Natural killer cell treated with Interleukin-12 subunit alpha and Interleukin-12 subunit beta and Interleukin-15 and Interleukin-18, amount 100 ng/mL, for 72 hours (primary cell): ENCODE measurements at regions not wholly inside any gene's neighbourhood (a gene's known extent, or its start where the extent isn't known, plus 50 kb on each side); places are given as distances from the start of the nearest gene placed in this dataset.
"Not testable (repeated sequence)": the region's sequence is repeated elsewhere in the genome, so short reads cannot be mapped to it uniquely, and the experiment has no call there.

Experiments
- ATAC-seq, 2 donors: fragments of 150-1000 bp; cut with Tn5 transposase in 1 of 2; sonication (Bioruptor Pico), chemical (Tn5 transposase) in 1 of 2; 2 replicates each; pipeline ENCODE4 v1.10.0; 2021
- DNase-seq: peaks from one replicate; pipeline ENCODE4 v3.0.0; 2022; ENCODE audit warnings: low spot score
- H3K27ac Mint-ChIP-seq, 2 donors: 1 replicate in 1 of 2; 2 replicates in 1 of 2; pipeline ENCODE4 v1.8.0; 2022; ENCODE audit warnings: mixed read lengths in 2 of 2, mild to moderate bottlenecking in 1 of 2, moderate library complexity in 1 of 2
- H3K27me3 Mint-ChIP-seq, 2 donors: 1 replicate in 1 of 2; 2 replicates in 1 of 2; pipeline ENCODE4 v1.8.0; 2022; ENCODE audit warnings: mixed read lengths in 2 of 2
- H3K36me3 Mint-ChIP-seq: one replicate; pipeline ENCODE4 v1.8.0; 2022; ENCODE audit warnings: mixed read lengths
- H3K4me1 Mint-ChIP-seq, 2 donors: 1 replicate in 1 of 2; 2 replicates in 1 of 2; pipeline ENCODE4 v1.8.0; 2022; ENCODE audit warnings: low read depth in 2 of 2, mixed read lengths in 2 of 2, mild to moderate bottlenecking in 1 of 2
- H3K4me3 Mint-ChIP-seq: one replicate; pipeline ENCODE4 v1.8.0; 2022; ENCODE audit warnings: mixed read lengths
- H3K9me3 Mint-ChIP-seq: 2 replicates; pipeline ENCODE4 v1.8.0; 2022; ENCODE audit warnings: mixed read lengths

DNA sequence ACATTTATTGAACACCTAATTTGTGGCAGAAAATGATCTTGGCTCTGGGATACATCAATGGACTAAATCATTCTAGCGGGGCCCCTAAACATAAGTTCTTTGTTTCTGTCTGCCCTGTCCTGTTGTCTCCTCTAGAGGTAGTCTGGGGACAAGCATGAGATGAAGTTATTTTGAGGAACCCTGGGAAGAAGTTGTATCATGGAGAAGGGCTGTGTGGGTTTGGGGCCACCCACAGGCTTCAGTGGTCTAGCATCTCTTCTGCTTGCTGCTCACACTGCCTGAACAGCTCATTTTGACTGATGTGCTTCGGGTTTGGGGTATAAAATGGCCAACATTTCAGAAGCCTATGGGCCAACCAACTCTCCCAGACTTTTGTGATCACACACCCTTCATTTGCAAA lies 50.3 kb upstream of the OSBPL11 start:
- DNase-seq (no peak), ATAC-seq (no peak)
- Mint-ChIP-seq H3K36me3 (no peaks in the 10 kb centered on the region), H3K9me3 (no peaks in the 10 kb centered on the region), H3K27me3 (no peaks in the 10 kb centered on the region), H3K4me1 (no peaks in the 10 kb centered on the region), H3K27ac (no peak overlapping the region), H3K4me3 (no peak overlapping the region)

DNA sequence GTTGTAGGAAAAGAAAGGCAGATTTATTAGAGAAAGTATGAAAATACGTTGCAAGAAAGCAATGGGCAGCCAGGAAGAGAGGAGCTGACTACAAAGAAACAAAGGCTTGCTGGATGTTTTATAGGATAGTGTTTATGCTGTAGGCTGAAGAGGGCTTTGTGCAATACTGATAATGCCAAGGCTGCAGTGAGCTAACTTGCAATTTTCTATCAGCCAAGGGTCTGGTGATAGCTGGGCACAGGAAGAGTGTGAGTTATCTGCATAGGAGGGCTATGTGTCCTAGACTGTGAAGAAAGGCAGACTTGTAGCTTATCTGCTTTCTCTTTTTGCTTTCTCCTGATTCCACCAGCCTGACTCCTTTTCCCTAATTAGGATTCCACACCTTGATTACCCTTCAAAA lies 51.3 kb upstream of the OSBPL11 start:
- DNase-seq = no peak
- no peaks in the 10 kb centered on the region for H3K36me3 Mint-ChIP-seq
- H3K27me3 Mint-ChIP-seq = peaks cover 0 to 3% of the 10 kb centered on the region in 2 donors
- H3K27ac Mint-ChIP-seq = no peak overlapping the region
- H3K9me3 Mint-ChIP-seq = no peaks in the 10 kb centered on the region
- H3K4me3 Mint-ChIP-seq = no peak overlapping the region
- H3K4me1 Mint-ChIP-seq = no peaks in the 10 kb centered on the region
- ATAC-seq = no peak

DNA sequence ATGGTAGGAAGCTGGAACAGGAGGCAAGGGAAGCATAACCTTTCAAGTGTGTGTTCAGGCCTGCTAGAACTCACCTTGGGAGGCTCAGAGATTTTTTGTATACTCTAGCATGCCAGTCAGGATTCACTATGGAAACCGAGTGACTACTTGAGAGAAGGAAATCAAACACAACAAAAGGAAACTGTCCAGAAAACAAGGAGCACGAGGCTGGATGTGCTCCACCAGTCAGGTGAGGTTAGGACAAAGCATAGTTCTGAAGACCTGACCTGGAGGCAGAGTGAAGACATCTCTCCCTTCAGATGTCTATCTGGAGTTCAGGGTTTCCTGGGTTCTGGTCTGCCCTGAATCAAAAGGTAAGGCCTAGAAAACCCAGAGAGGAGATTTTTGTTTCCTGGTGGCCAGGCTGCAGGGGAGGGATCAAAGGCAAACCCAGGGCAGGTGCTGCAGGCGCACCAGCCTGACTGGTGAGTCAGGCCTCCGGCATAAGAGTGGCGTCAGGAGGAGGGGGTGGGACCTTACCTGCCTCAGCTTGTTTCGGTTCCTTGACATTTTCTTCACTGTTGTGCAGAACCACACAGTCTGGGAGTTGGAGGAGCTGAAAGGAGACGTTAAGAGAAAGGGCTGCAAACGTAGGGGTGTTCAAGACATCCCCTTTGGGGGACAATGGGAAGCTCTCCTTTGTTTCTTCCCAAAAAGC lies 52.2 kb upstream of the OSBPL11 start:
- no peak overlapping the region for H3K4me3 Mint-ChIP-seq
- H3K36me3 Mint-ChIP-seq = no peaks in the 10 kb centered on the region
- DNase-seq (no peak), ATAC-seq (peak; percentile 20 to 21)
- H3K4me1 Mint-ChIP-seq = no peaks in the 10 kb centered on the region
- H3K9me3 Mint-ChIP-seq = no peaks in the 10 kb centered on the region
- H3K27me3 Mint-ChIP-seq = peaks cover 0 to 3% of the 10 kb centered on the region in 2 donors
- no peak overlapping the region for H3K27ac Mint-ChIP-seq

DNA sequence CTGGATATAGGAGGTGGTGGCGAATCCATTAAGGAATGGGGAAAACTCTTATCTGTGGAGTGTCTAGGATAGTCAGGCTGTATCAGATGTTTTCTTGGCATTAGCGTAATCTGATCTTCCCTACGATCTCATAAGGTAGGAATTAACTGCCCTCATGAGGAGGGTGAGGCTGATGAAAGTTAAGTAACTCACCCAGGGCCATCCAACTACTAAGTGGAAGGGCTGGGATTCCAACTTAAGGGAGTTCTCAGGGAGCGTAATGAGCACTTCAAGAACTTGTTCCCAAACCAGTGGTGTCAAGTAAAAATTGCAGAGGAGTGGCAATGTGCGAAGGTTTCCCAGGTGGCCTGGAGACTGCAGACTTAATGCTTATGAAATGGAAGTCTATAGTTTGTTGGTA lies 55.9 kb upstream of the OSBPL11 start:
- no peaks in the 10 kb centered on the region for H3K9me3 Mint-ChIP-seq
- no peak for ATAC-seq
- H3K27ac Mint-ChIP-seq = no peak overlapping the region
- no peaks in the 10 kb centered on the region for H3K36me3 Mint-ChIP-seq
- no peak for DNase-seq
- H3K4me3 Mint-ChIP-seq = no peak overlapping the region
- peaks cover 0 to 3% of the 10 kb centered on the region in 2 donors for H3K27me3 Mint-ChIP-seq
- H3K4me1 Mint-ChIP-seq = no peaks in the 10 kb centered on the region

DNA sequence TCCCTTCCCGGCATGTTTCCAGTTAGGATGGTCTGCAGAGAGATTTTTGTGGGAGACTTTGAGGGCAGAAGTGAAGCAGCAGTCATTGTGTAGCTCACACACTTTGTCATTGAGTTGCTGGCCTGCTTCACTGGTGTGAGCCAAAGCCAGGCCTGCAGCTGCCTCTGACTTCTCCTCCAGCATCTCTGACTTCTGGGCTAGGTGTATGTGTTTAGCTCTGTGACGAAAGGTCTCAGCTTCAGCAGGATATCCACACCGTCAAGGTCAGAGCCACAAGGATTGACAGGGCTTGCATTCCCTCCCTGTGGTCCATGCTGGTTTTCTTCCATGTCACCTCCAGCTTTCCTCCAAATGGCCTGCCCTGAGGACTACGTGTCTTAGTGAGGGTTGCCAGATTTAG lies 57.1 kb upstream of the OSBPL11 start:
- Mint-ChIP-seq H3K4me1 (no peaks in the 10 kb centered on the region), H3K9me3 (no peaks in the 10 kb centered on the region), H3K36me3 (no peaks in the 10 kb centered on the region), H3K27me3 (peaks cover 0 to 3% of the 10 kb centered on the region in 2 donors), H3K27ac (no peak overlapping the region), H3K4me3 (no peak overlapping the region)
- ATAC-seq = no peak
- DNase-seq = no peak

DNA sequence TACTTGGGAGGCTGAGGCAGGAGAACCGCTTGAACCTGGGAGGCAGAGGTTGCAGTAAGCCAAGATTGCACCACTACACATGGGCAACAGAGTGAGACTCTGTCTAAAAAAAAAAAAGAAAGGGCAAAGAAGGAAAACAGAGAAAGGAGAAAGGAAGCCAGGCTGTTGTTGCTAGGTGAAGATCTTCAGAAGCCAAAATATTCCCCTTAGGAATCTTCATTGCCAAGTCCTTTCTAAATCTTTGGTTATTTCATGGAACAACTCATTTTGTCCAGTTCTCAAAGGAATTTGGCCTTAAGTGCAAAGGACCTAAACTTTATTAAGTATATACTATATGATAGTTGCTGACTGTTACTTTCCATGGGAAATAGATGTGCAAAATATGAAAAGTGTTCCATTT lies 59.2 kb upstream of the OSBPL11 start:
- no peak for ATAC-seq
- no peaks in the 10 kb centered on the region for H3K4me1 Mint-ChIP-seq

DNA sequence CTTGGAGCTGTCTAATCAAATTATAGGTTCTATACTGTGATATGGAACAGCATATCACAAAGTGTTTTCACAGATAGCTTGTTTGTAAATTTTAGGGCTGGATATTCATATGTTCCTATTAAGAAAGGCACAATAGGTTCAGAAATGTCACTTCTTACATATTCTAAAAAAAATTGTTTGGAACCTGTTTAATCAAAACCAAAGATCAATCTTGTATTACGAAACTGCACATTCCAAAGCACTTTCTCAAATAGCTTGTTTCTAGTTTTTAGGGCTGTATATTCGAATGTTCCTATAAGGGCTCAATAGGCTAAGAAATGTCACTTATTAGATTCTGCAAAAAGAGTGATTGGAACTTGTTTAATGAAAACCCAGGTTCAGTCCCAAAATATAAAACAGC lies 67.4 kb upstream of the OSBPL11 start:
- DNase-seq (no peak), ATAC-seq (no peak)
- Mint-ChIP-seq H3K27me3 (peaks cover 0 to 2% of the 10 kb centered on the region in 2 donors), H3K4me3 (no peak overlapping the region), H3K27ac (no peak overlapping the region), H3K9me3 (no peaks in the 10 kb centered on the region), H3K36me3 (no peaks in the 10 kb centered on the region), H3K4me1 (no peaks in the 10 kb centered on the region)

More for the DNA sequence above, 59.2 kb upstream of the OSBPL11 start:
- Mint-ChIP-seq H3K9me3 (no peaks in the 10 kb centered on the region), H3K4me3 (no peak overlapping the region), H3K27me3 (peaks cover 0 to 3% of the 10 kb centered on the region in 2 donors), H3K36me3 (no peaks in the 10 kb centered on the region), H3K27ac (no peak overlapping the region)
- DNase-seq = no peak

DNA sequence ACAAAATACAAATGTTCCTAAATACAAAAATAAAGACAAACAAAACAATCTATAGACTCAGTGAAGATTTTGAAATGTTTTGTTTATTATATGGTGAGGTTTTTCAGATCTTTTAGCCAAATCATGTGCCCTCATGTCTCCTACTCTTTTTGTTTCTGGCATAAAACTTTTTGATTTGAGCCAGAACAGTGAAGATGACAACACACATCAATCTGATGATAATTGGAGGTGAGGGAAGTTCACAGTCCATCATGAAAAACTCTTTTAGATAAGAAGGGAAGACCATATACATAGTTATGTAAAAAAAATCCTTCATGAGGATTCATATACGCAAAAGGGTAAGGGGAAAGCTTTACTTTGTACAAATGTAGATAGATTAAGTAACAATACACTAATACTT lies 75.1 kb upstream of the OSBPL11 start:
- Mint-ChIP-seq H3K27ac (no peak overlapping the region), H3K4me3 (no peak overlapping the region)

DNA sequence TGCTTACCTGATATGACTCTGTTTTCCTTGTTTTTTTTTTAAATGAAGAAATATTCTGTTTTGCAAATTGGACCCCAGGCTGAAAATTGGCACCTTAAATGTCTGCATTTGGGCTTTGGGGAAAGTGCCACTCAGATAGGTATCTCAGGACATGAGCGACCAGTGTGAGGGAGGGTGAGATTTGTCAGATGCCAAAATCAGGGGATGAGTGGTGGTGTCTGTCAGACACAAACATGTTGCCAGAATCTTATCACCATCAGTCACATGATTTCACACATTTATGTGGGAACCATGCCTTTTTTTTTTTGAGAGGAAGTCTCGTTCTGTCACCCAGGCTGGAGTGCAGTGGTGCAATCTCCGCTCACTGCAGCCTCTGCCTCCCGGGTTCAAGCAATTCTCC lies 75.6 kb upstream of the OSBPL11 start:
- ATAC-seq = peak; percentile 79 to 80
- no peak overlapping the region for H3K27ac Mint-ChIP-seq
- no peak for DNase-seq

More for the DNA sequence above, 75.1 kb upstream of the OSBPL11 start:
- Mint-ChIP-seq H3K27me3 (peaks cover 0 to 9% of the 10 kb centered on the region in 2 donors), H3K9me3 (no peaks in the 10 kb centered on the region), H3K4me1 (peaks cover 14 to 17% of the 10 kb centered on the region in 2 donors), H3K36me3 (no peaks in the 10 kb centered on the region)
- ATAC-seq (no peak), DNase-seq (no peak)

DNA sequence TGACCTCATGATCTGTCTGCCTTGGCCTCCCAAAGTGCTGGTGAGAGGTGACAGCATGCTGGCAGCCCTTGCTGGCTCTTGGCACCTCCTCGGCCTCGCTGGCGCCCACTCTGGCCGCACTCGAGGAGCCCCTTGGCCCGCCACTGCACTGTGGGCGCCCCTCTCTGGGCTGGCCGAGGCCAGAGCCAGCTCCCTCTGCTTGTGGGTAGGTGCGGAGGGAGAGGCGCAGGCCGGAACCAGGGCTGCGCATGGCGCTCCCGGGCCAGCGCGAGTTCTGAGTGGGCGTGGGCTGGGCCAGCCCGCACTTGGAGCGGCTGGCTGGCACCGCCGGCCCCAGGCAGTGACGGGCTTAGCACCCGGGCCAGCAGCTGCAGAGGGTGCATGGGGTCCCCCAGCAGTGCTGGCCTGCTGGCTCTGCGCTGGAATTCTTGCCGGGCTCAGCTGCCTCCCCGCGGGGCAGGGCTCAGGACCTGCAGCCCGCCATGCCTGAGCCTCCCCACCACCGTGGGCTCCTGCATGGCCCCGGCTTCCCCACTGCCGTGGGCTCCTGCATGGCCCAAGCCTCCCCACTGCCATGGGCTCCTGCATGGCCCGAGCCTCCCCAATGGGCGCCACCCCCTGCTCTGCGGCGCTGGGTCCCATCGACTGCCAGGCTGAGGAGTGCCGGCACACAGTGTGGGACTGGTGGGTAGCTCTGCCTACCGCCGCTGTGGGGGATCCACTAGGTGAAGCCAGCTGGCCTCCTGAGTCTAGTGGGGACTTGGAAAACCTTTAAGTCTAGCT lies 76.4 kb upstream of the OSBPL11 start:
- H3K4me3 Mint-ChIP-seq = no peak overlapping the region
- peaks cover 0 to 9% of the 10 kb centered on the region in 2 donors for H3K27me3 Mint-ChIP-seq
- H3K36me3 Mint-ChIP-seq = no peaks in the 10 kb centered on the region
- no peak overlapping the region for H3K27ac Mint-ChIP-seq
- ATAC-seq = no peak
- peaks cover 14 to 17% of the 10 kb centered on the region in 2 donors for H3K4me1 Mint-ChIP-seq
- no peaks in the 10 kb centered on the region for H3K9me3 Mint-ChIP-seq
- DNase-seq = no peak

More for the DNA sequence above, 75.6 kb upstream of the OSBPL11 start:
- peaks cover 14 to 17% of the 10 kb centered on the region in 2 donors for H3K4me1 Mint-ChIP-seq
- no peaks in the 10 kb centered on the region for H3K9me3 Mint-ChIP-seq
- no peaks in the 10 kb centered on the region for H3K36me3 Mint-ChIP-seq
- H3K27me3 Mint-ChIP-seq = peaks cover 0 to 9% of the 10 kb centered on the region in 2 donors
- H3K4me3 Mint-ChIP-seq = peak overlapping the region; percentile 39

DNA sequence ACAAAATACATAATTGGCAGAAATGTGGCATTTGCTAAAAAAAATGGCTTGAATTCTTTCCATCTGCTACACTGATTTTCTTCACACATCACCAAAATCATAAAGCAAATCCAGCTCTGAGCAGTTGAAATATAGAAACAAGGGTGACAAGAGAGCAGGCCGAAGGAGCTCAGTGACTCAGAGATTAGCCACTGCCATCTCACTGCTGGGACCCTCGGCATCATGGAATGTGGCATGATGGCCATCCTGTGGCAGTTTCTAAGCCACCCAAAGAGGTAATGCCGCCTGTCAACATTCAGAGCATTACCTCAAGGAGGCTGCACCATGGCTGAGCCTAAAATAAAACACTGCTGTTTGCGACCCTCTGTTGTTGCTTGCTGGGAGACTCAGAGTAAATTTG lies 80.5 kb upstream of the OSBPL11 start:
- Mint-ChIP-seq H3K4me1 (peaks cover 4% of the 10 kb centered on the region in 2 donors), H3K36me3 (no peaks in the 10 kb centered on the region), H3K27ac (no peak overlapping the region), H3K4me3 (no peak overlapping the region), H3K9me3 (no peaks in the 10 kb centered on the region), H3K27me3 (peaks cover 0 to 7% of the 10 kb centered on the region in 2 donors)
- DNase-seq (no peak), ATAC-seq (no peak)

DNA sequence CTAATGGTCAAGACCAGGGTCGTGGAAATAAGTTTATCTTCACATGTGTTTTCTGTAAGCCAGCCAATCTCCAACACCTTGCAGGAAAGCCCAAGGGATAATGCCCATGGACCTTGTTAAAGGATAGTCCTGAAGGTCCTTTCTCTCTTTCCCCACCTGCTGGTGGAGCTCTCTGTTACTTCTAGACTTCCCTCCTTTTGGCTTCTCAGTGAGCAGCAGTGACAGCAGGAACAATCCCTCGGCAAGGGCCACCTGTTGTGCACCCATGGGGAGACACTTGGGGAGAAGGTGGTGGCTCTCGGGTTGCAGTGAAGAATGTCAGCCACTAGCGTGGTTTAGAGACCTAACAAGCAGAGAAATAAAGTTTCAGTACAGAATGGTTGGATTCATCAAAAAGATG lies 84.0 kb upstream of the OSBPL11 start:
- Mint-ChIP-seq H3K27ac (no peak overlapping the region), H3K9me3 (no peaks in the 10 kb centered on the region), H3K36me3 (no peaks in the 10 kb centered on the region), H3K4me3 (no peak overlapping the region), H3K27me3 (no peaks in the 10 kb centered on the region), H3K4me1 (no peaks in the 10 kb centered on the region)
- no peak for DNase-seq
- no peak for ATAC-seq

DNA sequence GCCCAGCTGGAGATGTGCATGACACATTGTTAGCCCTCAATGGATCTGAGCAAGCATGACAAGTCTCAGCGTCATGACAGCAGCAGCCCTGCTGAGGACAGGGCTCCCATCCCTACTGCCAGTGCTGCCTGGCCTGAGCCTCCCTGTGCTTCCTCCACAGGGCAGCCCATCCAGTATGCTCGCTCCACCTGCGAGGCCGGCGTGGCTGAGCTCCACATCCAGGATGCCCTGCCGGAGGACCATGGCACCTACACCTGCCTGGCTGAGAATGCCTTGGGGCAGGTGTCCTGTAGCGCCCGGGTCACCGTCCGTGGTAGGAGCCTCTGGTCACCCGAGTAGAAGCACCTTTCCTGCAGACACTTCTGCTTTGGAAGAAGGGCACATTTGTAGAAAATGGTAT lies 85.8 kb upstream of the OSBPL11 start:
- H3K27ac Mint-ChIP-seq = no peak overlapping the region
- DNase-seq (no peak), ATAC-seq (peak in 1 of 2 donors; percentile 8)
- H3K4me3 Mint-ChIP-seq = no peak overlapping the region
- H3K9me3 Mint-ChIP-seq = no peaks in the 10 kb centered on the region
- H3K4me1 Mint-ChIP-seq = no peaks in the 10 kb centered on the region
- H3K36me3 Mint-ChIP-seq = no peaks in the 10 kb centered on the region
- H3K27me3 Mint-ChIP-seq = peaks cover 6% of the 10 kb centered on the region in 2 donors

DNA sequence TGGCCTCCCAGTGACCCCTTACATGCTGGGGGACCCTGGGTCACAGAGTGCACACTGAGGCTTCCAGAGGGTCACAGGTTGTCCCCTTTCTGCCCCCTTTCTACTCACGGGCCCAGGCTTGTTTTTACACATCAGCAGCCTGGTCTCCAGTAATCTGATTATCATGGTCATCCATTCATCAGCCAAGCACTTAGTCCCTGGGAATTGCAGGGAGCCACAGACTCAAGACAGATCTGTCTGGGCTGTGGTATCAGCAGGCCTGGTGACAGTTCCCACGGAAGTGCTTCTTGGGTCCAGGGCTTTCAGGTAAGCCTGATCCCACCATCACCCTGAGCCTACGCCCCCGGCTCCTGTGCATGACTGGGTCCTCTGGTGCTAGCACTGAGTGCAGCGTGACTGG lies 86.6 kb upstream of the OSBPL11 start:
- not testable (repeated sequence) for H3K9me3 Mint-ChIP-seq, H3K4me1 Mint-ChIP-seq, H3K36me3 Mint-ChIP-seq, H3K27me3 Mint-ChIP-seq, H3K27ac Mint-ChIP-seq, H3K4me3 Mint-ChIP-seq, DNase-seq, ATAC-seq
